ENCODE measurements at regions not wholly inside any gene's neighbourhood (a gene's known extent, or its start where the extent isn't known, plus 50 kb on each side); places are given as distances from the start of the nearest gene placed in this dataset.
"Not testable (repeated sequence)": the region's sequence is repeated elsewhere in the genome, so short reads cannot be mapped to it uniquely, and the experiment has no call there.

- no peak overlapping the region for H3K4me3 ChIP-seq (ENCODE audit: low read depth, low read length)
- no peak for TF ChIP-seq CTCF (IDR thresholded peaks at IDR 0.05; ENCODE audit: borderline replicate concordance, insufficient read depth, low read depth, low read length)
Observed at GRCh38 chr2:43149482-43150107, 76.8 kb downstream of the ZFP36L2 start.

- no peak overlapping the region for H3K4me3 ChIP-seq (ENCODE audit: low read depth, low read length)
- no peak for TF ChIP-seq CTCF (IDR thresholded peaks at IDR 0.05; ENCODE audit: borderline replicate concordance, insufficient read depth, low read depth, low read length)
Observed at GRCh38 chr2:43146083-43146482, 80.3 kb downstream of the ZFP36L2 start.

GRCh38 chr2:43144263-43144662 is 82.1 kb downstream of the ZFP36L2 start:
- no peak overlapping the region for H3K4me3 ChIP-seq (ENCODE audit: low read depth, low read length)
- no peak for TF ChIP-seq CTCF (IDR thresholded peaks at IDR 0.05; ENCODE audit: borderline replicate concordance, insufficient read depth, low read depth, low read length)

GRCh38 chr2:43143756-43144155 is 82.7 kb downstream of the ZFP36L2 start:
- H3K4me3 ChIP-seq (ENCODE audit: low read depth, low read length), result no peak overlapping the region
- no peak for TF ChIP-seq CTCF (IDR thresholded peaks at IDR 0.05; ENCODE audit: borderline replicate concordance, insufficient read depth, low read depth, low read length)

- H3K4me3 ChIP-seq (ENCODE audit: low read depth, low read length), result no peak overlapping the region
- TF ChIP-seq CTCF (IDR thresholded peaks at IDR 0.05; ENCODE audit: borderline replicate concordance, insufficient read depth, low read depth, low read length), result no peak
Observed at GRCh38 chr2:43142921-43143438, 83.4 kb downstream of the ZFP36L2 start.

- H3K4me3 ChIP-seq (ENCODE audit: low read depth, low read length), result not testable (repeated sequence)
Observed at GRCh38 chr2:43141636-43142151, 84.7 kb downstream of the ZFP36L2 start.

GRCh38 chr2:43139996-43140621 is 86.3 kb downstream of the ZFP36L2 start:
- H3K4me3 ChIP-seq (ENCODE audit: low read depth, low read length), result no peak overlapping the region
- TF ChIP-seq CTCF (IDR thresholded peaks at IDR 0.05; ENCODE audit: borderline replicate concordance, insufficient read depth, low read depth, low read length), result no peak

Data from GM12875 (cell line).